Loucy (cell line): ENCODE measurements at regions not wholly inside any gene's neighbourhood (a gene's known extent, or its start where the extent isn't known, plus 50 kb on each side); places are given as distances from the start of the nearest gene placed in this dataset.

Source experiments
- H2AFZ ChIP-seq: fragments of 200-600 bp; sonication (generic); 2 replicates; pipeline ENCODE4 v1.6.0; 2016; ENCODE audit warnings: antibody characterized with exemption, mild to moderate bottlenecking, low read length, moderate library complexity
- H3F3A ChIP-seq: fragments of 200-600 bp; 2 replicates; pipeline ENCODE4 v1.6.0; 2016; ENCODE audit warnings: antibody characterized with exemption, low read depth, mild to moderate bottlenecking
- H3K27me3 ChIP-seq: fragments of 200-600 bp; sonication (generic); 2 replicates; pipeline ENCODE4 v1.6.1; 2014; ENCODE audit warnings: low read length, mild to moderate bottlenecking; ENCODE audit not compliant: insufficient read depth, poor library complexity, severe bottlenecking
- H3K36me3 ChIP-seq: fragments of 200-600 bp; sonication (generic); 2 replicates; pipeline ENCODE4 v1.6.1; 2016; ENCODE audit warnings: low read length; ENCODE audit not compliant: insufficient read depth
- H3K4me1 ChIP-seq: fragments of 200-600 bp; sonication (generic); 2 replicates; pipeline ENCODE4 v1.5.1; 2014; ENCODE audit warnings: low read length, mild to moderate bottlenecking; ENCODE audit not compliant: insufficient read depth, poor library complexity, severe bottlenecking
- H3K4me2 ChIP-seq: fragments of 200-600 bp; sonication (generic); 2 replicates; pipeline ENCODE4 v1.6.0; 2014; ENCODE audit warnings: antibody characterized with exemption, low read length, low read depth, mild to moderate bottlenecking; ENCODE audit not compliant: poor library complexity, severe bottlenecking
- H3K4me3 ChIP-seq: fragments of 200-600 bp; sonication (generic); 2 replicates; pipeline ENCODE4 v1.5.1; 2014; ENCODE audit warnings: low read length, mild to moderate bottlenecking, mixed read lengths; ENCODE audit not compliant: poor library complexity, severe bottlenecking
- H3K79me2 ChIP-seq: fragments of 200-600 bp; sonication (generic); 2 replicates; pipeline ENCODE4 v1.6.1; 2014; ENCODE audit warnings: low read length; ENCODE audit not compliant: insufficient read depth
- H3K9ac ChIP-seq: fragments of 200-600 bp; sonication (generic); 2 replicates; pipeline ENCODE4 v1.6.0; 2014; ENCODE audit warnings: mild to moderate bottlenecking, low read depth, low read length, moderate library complexity; ENCODE audit not compliant: poor library complexity, severe bottlenecking
- H3K9me2 ChIP-seq: fragments of 200-600 bp; sonication (generic); replicated peaks from 2 replicates; pipeline ENCODE4 v1.6.1; 2016; ENCODE audit warnings: low read depth, low read length, mixed read lengths
- H3K9me3 ChIP-seq: fragments of 200-600 bp; sonication (generic); 2 replicates; pipeline ENCODE4 v1.6.1; 2014; ENCODE audit warnings: mild to moderate bottlenecking, antibody characterized with exemption, low read length, low read depth; ENCODE audit not compliant: insufficient read depth
- H4K20me1 ChIP-seq: fragments of 200-600 bp; sonication (generic); 2 replicates; pipeline ENCODE4 v1.6.0; 2014; ENCODE audit warnings: antibody characterized with exemption, low read length, mild to moderate bottlenecking; ENCODE audit not compliant: insufficient read depth, poor library complexity, severe bottlenecking
- EZH2phosphoT487 ChIP-seq: fragments of 200-600 bp; IDR thresholded peaks from 2 replicates; pipeline ENCODE4 v1.6.1; 2018; ENCODE audit warnings: antibody characterized with exemption, mild to moderate bottlenecking, moderate library complexity, borderline replicate concordance
- TF ChIP-seq, protein P1 (sequence below): fragments of 200-600 bp; sonication (generic); conservative IDR thresholded peaks from 2 replicates; pipeline ENCODE4 v1.5.1; 2014; ENCODE audit warnings: mild to moderate bottlenecking, antibody characterized with exemption, low read length

DNA sequence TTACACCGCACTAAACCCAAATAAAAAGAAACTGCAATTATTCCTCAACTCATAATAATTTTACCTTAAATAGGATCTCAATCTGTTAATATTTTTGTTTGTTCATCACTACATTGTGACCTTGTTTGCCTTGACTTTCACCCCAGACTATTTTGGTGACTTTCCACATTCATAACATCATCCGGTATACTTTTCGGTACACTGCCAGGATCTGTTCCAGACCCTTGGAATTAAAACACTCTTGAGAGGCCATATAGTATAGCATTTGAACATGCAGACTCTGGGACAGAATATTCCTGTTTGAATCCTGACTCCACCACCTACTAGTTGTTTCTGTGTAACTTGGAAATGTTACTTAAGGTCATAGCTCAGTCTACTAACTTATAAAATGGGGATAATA lies 577.4 kb downstream of the METTL4 start:
- Histone ChIP-seq H3K9me3 (no peaks in the 10 kb centered on the region), H3K4me3 (no peak overlapping the region), H3K4me2 (peak overlapping the region; percentile 21), H3F3A (no peaks in the 10 kb centered on the region), H2AFZ (peak overlapping the region; percentile 42; the same call in 1 of the 2 replicates), H3K9ac (no peak overlapping the region), H3K36me3 (no peaks in the 10 kb centered on the region), H3K27me3 (no peaks in the 10 kb centered on the region), H3K9me2 (no peaks in the 10 kb centered on the region), H3K4me1 (peaks cover 32% of the 10 kb centered on the region), H3K79me2 (no peaks in the 10 kb centered on the region), H4K20me1 (no peaks in the 10 kb centered on the region)
- TF ChIP-seq EZH2phosphoT487 = no peak
- TF ChIP-seq, protein P1, sequence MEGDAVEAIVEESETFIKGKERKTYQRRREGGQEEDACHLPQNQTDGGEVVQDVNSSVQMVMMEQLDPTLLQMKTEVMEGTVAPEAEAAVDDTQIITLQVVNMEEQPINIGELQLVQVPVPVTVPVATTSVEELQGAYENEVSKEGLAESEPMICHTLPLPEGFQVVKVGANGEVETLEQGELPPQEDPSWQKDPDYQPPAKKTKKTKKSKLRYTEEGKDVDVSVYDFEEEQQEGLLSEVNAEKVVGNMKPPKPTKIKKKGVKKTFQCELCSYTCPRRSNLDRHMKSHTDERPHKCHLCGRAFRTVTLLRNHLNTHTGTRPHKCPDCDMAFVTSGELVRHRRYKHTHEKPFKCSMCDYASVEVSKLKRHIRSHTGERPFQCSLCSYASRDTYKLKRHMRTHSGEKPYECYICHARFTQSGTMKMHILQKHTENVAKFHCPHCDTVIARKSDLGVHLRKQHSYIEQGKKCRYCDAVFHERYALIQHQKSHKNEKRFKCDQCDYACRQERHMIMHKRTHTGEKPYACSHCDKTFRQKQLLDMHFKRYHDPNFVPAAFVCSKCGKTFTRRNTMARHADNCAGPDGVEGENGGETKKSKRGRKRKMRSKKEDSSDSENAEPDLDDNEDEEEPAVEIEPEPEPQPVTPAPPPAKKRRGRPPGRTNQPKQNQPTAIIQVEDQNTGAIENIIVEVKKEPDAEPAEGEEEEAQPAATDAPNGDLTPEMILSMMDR = no peak

DNA sequence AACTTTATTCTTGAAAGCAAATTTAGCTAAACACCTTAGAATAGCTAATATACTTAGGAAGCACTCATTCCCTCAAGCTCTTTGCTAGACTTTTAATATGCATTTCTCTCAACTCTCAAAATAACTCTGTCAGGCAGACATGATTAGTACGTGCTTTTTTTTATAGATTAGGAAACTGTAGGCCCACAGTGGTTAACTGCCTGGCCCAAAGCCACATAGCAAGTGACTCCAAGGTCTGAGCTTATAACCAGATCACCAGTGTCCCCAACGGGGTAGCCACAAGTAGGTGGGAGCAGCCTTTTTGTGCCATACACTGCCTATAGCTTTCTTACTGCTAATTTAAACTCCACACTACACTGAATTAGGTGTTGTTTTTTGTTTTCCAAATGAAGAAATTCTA lies 576.8 kb downstream of the METTL4 start:
- TF ChIP-seq EZH2phosphoT487 = no peak
- TF ChIP-seq, protein P1 = no peak
- H3K4me1 ChIP-seq = peaks cover 32% of the 10 kb centered on the region
- no peak overlapping the region for H3K9ac ChIP-seq
- no peaks in the 10 kb centered on the region for H4K20me1 ChIP-seq
- H3F3A ChIP-seq = no peaks in the 10 kb centered on the region
- peak overlapping the region; percentile 42; the same call in 1 of the 2 replicates for H2AFZ ChIP-seq
- H3K9me3 ChIP-seq = no peaks in the 10 kb centered on the region
- no peaks in the 10 kb centered on the region for H3K9me2 ChIP-seq
- H3K4me3 ChIP-seq = no peak overlapping the region
- no peaks in the 10 kb centered on the region for H3K79me2 ChIP-seq
- no peaks in the 10 kb centered on the region for H3K27me3 ChIP-seq
- no peaks in the 10 kb centered on the region for H3K36me3 ChIP-seq
- H3K4me2 ChIP-seq = peak overlapping the region; percentile 21

DNA sequence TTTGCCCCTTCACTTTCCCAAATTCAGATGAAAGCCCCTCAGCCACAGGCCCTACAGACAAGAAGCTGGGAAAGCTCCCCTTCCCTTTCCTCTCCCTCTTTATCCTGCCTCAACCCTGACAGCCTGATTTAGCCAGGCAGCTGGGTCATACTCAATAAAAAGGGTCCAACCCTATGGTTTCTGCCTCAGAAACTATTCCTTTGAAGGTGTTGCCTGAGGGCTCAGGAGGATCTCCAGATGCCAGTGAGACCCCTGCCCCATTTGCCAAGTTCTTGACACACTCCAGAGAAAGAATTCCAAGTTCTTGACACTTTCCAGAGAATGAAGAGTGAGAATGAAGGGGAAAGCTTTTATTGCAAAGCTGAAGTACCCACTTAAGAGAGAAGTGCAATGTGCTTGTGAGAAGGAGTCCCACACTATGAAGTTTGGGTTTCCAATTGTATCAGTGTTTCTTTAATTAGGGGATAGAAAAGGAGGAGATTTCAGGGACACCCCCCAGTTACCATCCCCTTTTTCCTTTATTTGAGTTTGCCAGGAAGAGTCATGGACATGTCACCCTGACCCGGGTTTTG lies 576.2 kb downstream of the METTL4 start:
- no peaks in the 10 kb centered on the region for H3K79me2 ChIP-seq
- no peaks in the 10 kb centered on the region for H3K36me3 ChIP-seq
- H3K4me1 ChIP-seq = peaks cover 32% of the 10 kb centered on the region
- no peak overlapping the region for H3K9ac ChIP-seq
- no peaks in the 10 kb centered on the region for H4K20me1 ChIP-seq
- no peaks in the 10 kb centered on the region for H3K9me2 ChIP-seq
- no peaks in the 10 kb centered on the region for H3K27me3 ChIP-seq
- TF ChIP-seq EZH2phosphoT487 = no peak
- TF ChIP-seq, protein P1 = no peak
- H2AFZ ChIP-seq = peak overlapping the region; percentile 34; the same call in 1 of the 2 replicates
- no peaks in the 10 kb centered on the region for H3K9me3 ChIP-seq
- H3K4me2 ChIP-seq = peak overlapping the region; percentile 11
- H3F3A ChIP-seq = no peaks in the 10 kb centered on the region
- no peak overlapping the region for H3K4me3 ChIP-seq
